ENCODE measurements at regions not wholly inside any gene's neighbourhood (a gene's known extent, or its start where the extent isn't known, plus 50 kb on each side); places are given as distances from the start of the nearest gene placed in this dataset.

- Histone ChIP-seq H3K27ac (replicated peaks) (peak overlapping the region; percentile 7; the same call in 1 of the 2 replicates), H3K27me3 (ENCODE audit: insufficient read depth, poor library complexity, severe bottlenecking) (no peaks in the 10 kb centered on the region), H3K4me3 (replicated peaks; ENCODE audit: insufficient read depth, low read length) (no peak overlapping the region)
- DNase-seq (ENCODE audit: low read depth in 1 of 2, low spot score in 1 of 2), result peak in 1 of 2 experiments; percentile 51
- no peak for TF ChIP-seq GABPA (IDR thresholded peaks at IDR 0.05; ENCODE audit: low read depth)
- TF ChIP-seq POLR2AphosphoS5 (IDR thresholded peaks at IDR 0.05; ENCODE audit: low read depth), result no peak
- no peak for TF ChIP-seq CTCF (IDR thresholded peaks at IDR 0.05; ENCODE audit: insufficient read depth, low read length)
- TF ChIP-seq SPI1 (IDR thresholded peaks at IDR 0.05; ENCODE audit: borderline replicate concordance, low read depth), result peak; percentile 16; the same call in 1 of the 2 replicates
- no peak for TF ChIP-seq REST (IDR thresholded peaks at IDR 0.05; ENCODE audit: insufficient replicate concordance, low read depth)
These were observed 474.3 kb downstream of the RSL24D1 start for GRCh38 chr15:54722342-54722986.

- Histone ChIP-seq H3K27me3 (ENCODE audit: insufficient read depth, poor library complexity, severe bottlenecking) (no peaks in the 10 kb centered on the region), H3K27ac (replicated peaks) (no peak overlapping the region), H3K4me3 (replicated peaks; ENCODE audit: insufficient read depth, low read length) (no peak overlapping the region)
- peak in 1 of 2 experiments; percentile 2 for DNase-seq (ENCODE audit: low read depth in 1 of 2, low spot score in 1 of 2)
- no peak for TF ChIP-seq CTCF (IDR thresholded peaks at IDR 0.05; ENCODE audit: insufficient read depth, low read length)
- peak; percentile 42; the same call in 1 of the 2 replicates for TF ChIP-seq GABPA (IDR thresholded peaks at IDR 0.05; ENCODE audit: low read depth)
These were observed 477.4 kb downstream of the RSL24D1 start for GRCh38 chr15:54719325-54719724.

DNA sequence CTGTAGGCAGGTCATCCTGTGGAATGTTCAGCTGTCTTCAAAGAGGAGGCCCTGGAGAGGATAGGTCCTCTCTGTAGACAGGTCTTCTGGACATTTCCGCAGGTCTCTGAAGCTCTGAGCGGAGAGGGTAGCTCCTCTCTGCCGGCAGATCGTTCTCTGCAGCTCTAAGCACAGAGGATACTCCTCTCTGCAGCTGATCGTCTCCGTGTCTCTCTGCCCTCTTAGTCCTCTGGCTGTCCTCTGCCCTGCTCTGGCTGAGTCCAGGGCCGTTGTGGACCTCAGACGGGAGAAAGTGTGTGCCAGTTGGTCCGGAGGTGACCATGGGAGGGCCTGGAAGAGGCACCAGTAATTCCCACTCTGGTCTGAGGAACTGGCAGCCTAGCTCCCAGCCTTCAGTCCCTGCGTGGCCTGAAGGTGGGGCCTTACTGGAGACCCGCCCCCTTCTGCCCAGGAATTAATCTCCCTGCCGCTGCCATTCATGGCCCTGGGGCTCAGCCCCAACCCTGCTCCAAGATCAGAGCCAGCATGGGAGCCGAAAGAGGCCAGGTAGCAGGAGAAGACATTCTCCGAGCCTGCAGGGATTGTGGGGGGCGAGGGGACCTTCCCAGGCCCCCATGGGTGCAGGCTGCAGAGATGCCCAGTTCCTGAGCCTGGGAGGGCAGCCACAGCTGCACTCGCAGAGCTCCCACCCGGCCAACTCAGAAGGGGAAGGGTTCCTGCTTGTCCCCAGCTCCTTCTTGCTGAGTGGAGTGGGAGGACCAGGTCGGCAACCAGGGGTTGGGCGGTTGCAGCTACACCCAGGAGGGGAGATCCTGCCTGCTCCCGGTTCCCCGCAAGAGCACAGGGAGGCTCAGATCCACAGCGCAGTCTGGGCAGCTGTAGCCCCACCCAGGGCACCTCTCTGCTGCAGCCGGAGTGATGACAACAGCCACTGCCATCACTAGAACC, 488.7 kb downstream of the RSL24D1 start:
- no peaks in the 10 kb centered on the region for H3K27me3 ChIP-seq (ENCODE audit: insufficient read depth, poor library complexity, severe bottlenecking)
- no peak for TF ChIP-seq CTCF (IDR thresholded peaks at IDR 0.05; ENCODE audit: insufficient read depth, low read length)

GRCh38 chr15:54687628-54688027, 509.1 kb downstream of the RSL24D1 start:
- DNase-seq (ENCODE audit: low read depth in 1 of 2, low spot score in 1 of 2), result no peak
- H3K27ac ChIP-seq (replicated peaks), result no peak overlapping the region
- TF ChIP-seq GABPA (IDR thresholded peaks at IDR 0.05; ENCODE audit: low read depth) (no peak), CTCF (IDR thresholded peaks at IDR 0.05; ENCODE audit: insufficient read depth, low read length) (no peak), POLR2AphosphoS5 (IDR thresholded peaks at IDR 0.05; ENCODE audit: low read depth) (no peak), REST (IDR thresholded peaks at IDR 0.05; ENCODE audit: insufficient replicate concordance, low read depth) (no peak)
- H3K4me3 ChIP-seq (replicated peaks; ENCODE audit: insufficient read depth, low read length), result no peak overlapping the region
- H3K27me3 ChIP-seq (ENCODE audit: insufficient read depth, poor library complexity, severe bottlenecking), result no peaks in the 10 kb centered on the region

More for the DNA sequence above, 488.7 kb downstream of the RSL24D1 start:
- Histone ChIP-seq H3K27ac (replicated peaks) (no peak overlapping the region), H3K4me3 (replicated peaks; ENCODE audit: insufficient read depth, low read length) (no peak overlapping the region)
- no peak for DNase-seq (ENCODE audit: low read depth in 1 of 2, low spot score in 1 of 2)

All from HL-60 (cell line).